ENCODE measurements at regions not wholly inside any gene's neighbourhood (a gene's known extent, or its start where the extent isn't known, plus 50 kb on each side); places are given as distances from the start of the nearest gene placed in this dataset.

- Histone ChIP-seq H3K4me2 (ENCODE audit: extremely low read depth, insufficient read depth, low read length) (no peak overlapping the region), H3K4me3 (replicated peaks in 1 of 4; ENCODE audit: control extremely low read depth in 1 of 4, insufficient read depth in 1 of 4, low read depth in 3 of 4, low read length in 4 of 4) (no peak overlapping the region), H3K36me3 (ENCODE audit: control insufficient read depth, insufficient read depth, low read length) (no peaks in the 10 kb centered on the region), H3K27ac (ENCODE audit: insufficient read depth, low read length) (no peak overlapping the region), H4K20me1 (ENCODE audit: control insufficient read depth, extremely low read depth, insufficient read depth, low read length) (no peaks in the 10 kb centered on the region), H3K79me2 (ENCODE audit: control insufficient read depth, insufficient read depth, low read length) (no peaks in the 10 kb centered on the region), H3K9me3 (ENCODE audit: control insufficient read depth, insufficient read depth, low read depth, low read length) (no peaks in the 10 kb centered on the region), H2AFZ (ENCODE audit: low read length) (no peak overlapping the region), H3K27me3 (ENCODE audit: control insufficient read depth, insufficient read depth, low read length) (no peaks in the 10 kb centered on the region), H3K9ac (ENCODE audit: insufficient read depth, low read length) (no peak overlapping the region), H3K4me1 (ENCODE audit: control insufficient read depth, extremely low read depth, insufficient read depth, low read length) (no peaks in the 10 kb centered on the region)
- DNase-seq (ENCODE audit: low read depth in 2 of 2) = no peak
- no peak for TF ChIP-seq EZH2 (IDR thresholded peaks at IDR 0.05; ENCODE audit: low read length, missing control alignments)
- TF ChIP-seq CTCF (conservative IDR thresholded peaks at IDR 0.05 in 1 of 2, IDR thresholded peaks at IDR 0.05 in 1 of 2; ENCODE audit: low read depth in 1 of 2, low read length in 2 of 2) = no peak
Observed at GRCh38 chr1:186557147-186557777, 96.3 kb upstream of the PDC start.

- no peaks in the 10 kb centered on the region for H3K79me2 ChIP-seq (ENCODE audit: control insufficient read depth, insufficient read depth, low read length)
- no peak overlapping the region for H3K27ac ChIP-seq (ENCODE audit: insufficient read depth, low read length)
- no peak overlapping the region for H3K4me2 ChIP-seq (ENCODE audit: extremely low read depth, insufficient read depth, low read length)
- no peaks in the 10 kb centered on the region for H3K27me3 ChIP-seq (ENCODE audit: control insufficient read depth, insufficient read depth, low read length)
- H2AFZ ChIP-seq (ENCODE audit: low read length) = no peak overlapping the region
- no peaks in the 10 kb centered on the region for H3K4me1 ChIP-seq (ENCODE audit: control insufficient read depth, extremely low read depth, insufficient read depth, low read length)
- no peaks in the 10 kb centered on the region for H3K9me3 ChIP-seq (ENCODE audit: control insufficient read depth, insufficient read depth, low read depth, low read length)
- no peak overlapping the region for H3K9ac ChIP-seq (ENCODE audit: insufficient read depth, low read length)
- no peak for DNase-seq (ENCODE audit: low read depth in 2 of 2)
- H3K4me3 ChIP-seq (replicated peaks in 1 of 4; ENCODE audit: control extremely low read depth in 1 of 4, insufficient read depth in 1 of 4, low read depth in 3 of 4, low read length in 4 of 4) = no peak overlapping the region
- TF ChIP-seq CTCF (conservative IDR thresholded peaks at IDR 0.05 in 1 of 2, IDR thresholded peaks at IDR 0.05 in 1 of 2; ENCODE audit: low read depth in 1 of 2, low read length in 2 of 2) = no peak
- no peak for TF ChIP-seq EZH2 (IDR thresholded peaks at IDR 0.05; ENCODE audit: low read length, missing control alignments)
- H3K36me3 ChIP-seq (ENCODE audit: control insufficient read depth, insufficient read depth, low read length) = no peaks in the 10 kb centered on the region
- H4K20me1 ChIP-seq (ENCODE audit: control insufficient read depth, extremely low read depth, insufficient read depth, low read length) = no peaks in the 10 kb centered on the region
Observed at GRCh38 chr1:186550832-186551231, 89.9 kb upstream of the PDC start.

GRCh38 chr1:186541003-186541402 is 80.1 kb upstream of the PDC start:
- TF ChIP-seq EZH2 (IDR thresholded peaks at IDR 0.05; ENCODE audit: low read length, missing control alignments) (no peak), CTCF (conservative IDR thresholded peaks at IDR 0.05 in 1 of 2, IDR thresholded peaks at IDR 0.05 in 1 of 2; ENCODE audit: low read depth in 1 of 2, low read length in 2 of 2) (no peak)
- no peaks in the 10 kb centered on the region for H4K20me1 ChIP-seq (ENCODE audit: control insufficient read depth, extremely low read depth, insufficient read depth, low read length)
- H3K79me2 ChIP-seq (ENCODE audit: control insufficient read depth, insufficient read depth, low read length) = no peaks in the 10 kb centered on the region
- no peaks in the 10 kb centered on the region for H3K9me3 ChIP-seq (ENCODE audit: control insufficient read depth, insufficient read depth, low read depth, low read length)
- H3K36me3 ChIP-seq (ENCODE audit: control insufficient read depth, insufficient read depth, low read length) = no peaks in the 10 kb centered on the region
- no peak overlapping the region for H3K4me2 ChIP-seq (ENCODE audit: extremely low read depth, insufficient read depth, low read length)
- no peaks in the 10 kb centered on the region for H3K27me3 ChIP-seq (ENCODE audit: control insufficient read depth, insufficient read depth, low read length)
- no peak overlapping the region for H3K9ac ChIP-seq (ENCODE audit: insufficient read depth, low read length)
- no peak overlapping the region for H3K27ac ChIP-seq (ENCODE audit: insufficient read depth, low read length)
- H3K4me3 ChIP-seq (replicated peaks in 1 of 4; ENCODE audit: control extremely low read depth in 1 of 4, insufficient read depth in 1 of 4, low read depth in 3 of 4, low read length in 4 of 4) = no peak overlapping the region
- H2AFZ ChIP-seq (ENCODE audit: low read length) = no peak overlapping the region
- H3K4me1 ChIP-seq (ENCODE audit: control insufficient read depth, extremely low read depth, insufficient read depth, low read length) = peaks cover 7% of the 10 kb centered on the region
- no peak for DNase-seq (ENCODE audit: low read depth in 2 of 2)

Measured in fibroblast of lung (primary cell).